IPS DF 19.7 (cell line): ENCODE measurements at regions not wholly inside any gene's neighbourhood (a gene's known extent, or its start where the extent isn't known, plus 50 kb on each side); places are given as distances from the start of the nearest gene placed in this dataset.
"Not testable (repeated sequence)": the region's sequence is repeated elsewhere in the genome, so short reads cannot be mapped to it uniquely, and the experiment has no call there.

ENCODE experiments used
- DNase-seq: peaks from one replicate; pipeline ENCODE4 v3.0.0-alpha.2; 2013; ENCODE audit warnings: low read depth, low spot score

DNA sequence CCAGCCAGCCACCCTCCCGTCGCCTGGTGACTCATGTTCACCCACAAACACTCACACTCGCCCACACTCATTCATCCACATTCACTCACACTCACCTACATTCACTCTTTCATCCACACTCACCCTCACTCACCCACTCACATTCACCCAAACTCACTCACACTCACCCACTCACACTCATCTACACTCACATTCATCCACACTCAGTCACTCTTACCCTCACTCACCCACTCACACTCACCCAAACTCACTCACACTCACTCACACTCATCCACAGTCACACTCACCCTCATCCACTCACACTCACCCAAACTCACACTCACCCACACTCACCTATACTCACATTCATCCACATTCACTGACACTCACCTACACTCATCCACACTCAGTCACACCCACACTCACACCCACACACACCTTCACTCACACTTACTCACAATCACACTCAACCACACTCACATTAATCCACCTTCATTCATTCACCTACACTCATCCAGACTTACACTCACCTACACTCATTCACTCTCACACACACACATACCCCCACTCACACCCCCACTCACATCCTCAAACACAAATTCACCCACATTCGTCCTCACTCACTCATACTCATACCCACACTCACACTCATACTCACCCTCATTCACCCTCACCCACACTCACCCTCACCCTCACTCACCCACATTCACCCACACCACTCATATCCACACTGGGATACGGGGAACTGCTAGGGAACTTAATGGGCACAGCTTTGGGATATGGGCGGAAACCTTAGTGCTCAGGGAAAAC, 2221.6 kb upstream of the AGA start:
- no peak for DNase-seq

DNA sequence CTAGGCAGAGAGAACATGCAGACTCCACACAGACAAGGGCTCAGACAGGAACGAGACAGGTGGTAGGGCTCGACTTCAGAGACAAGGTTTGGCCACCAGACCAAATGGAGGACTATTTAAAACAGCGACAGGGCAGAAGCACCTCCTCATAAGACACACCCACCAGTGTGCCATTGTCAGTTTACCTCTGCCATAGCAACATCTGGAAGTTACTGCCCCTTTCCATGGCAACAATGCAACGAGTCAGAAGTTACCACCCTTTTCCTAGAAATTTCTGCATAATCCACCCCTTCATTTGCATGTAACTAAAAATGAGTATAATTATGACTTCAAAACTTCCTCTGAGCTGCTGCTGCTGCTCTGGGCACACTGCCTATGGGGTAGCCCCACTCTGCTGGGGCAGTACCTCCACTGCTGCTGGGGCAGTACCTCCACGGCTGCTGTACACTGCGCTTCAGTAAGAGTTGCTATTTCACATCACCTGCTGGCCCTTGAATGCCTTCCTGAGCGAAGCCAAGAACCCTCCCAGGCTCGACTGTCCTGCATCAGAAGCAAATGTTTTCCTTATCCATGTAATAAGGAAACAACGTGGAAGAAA, 2222.3 kb upstream of the AGA start:
- DNase-seq: no peak

DNA sequence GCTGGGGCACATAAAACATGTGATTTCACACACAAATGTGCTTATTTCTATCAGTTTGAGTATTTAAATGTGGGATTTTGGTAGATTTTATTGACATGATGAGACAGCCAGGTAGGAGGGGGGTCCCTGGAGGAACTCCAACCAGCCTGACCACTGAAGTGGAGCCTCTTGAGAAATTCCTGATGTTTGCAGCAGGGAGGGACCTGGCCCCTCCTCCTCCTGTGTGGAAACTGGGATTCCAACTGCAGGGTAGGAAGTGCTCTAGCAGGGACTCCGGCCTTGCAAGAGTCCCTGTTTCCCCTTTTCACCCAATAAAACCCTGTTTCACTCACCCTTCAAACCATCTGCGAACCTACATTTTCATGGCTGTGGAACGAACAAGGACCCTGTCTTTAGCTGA, 2224.0 kb upstream of the AGA start:
- DNase-seq: no peak

- DNase-seq: no peak
Measured at GRCh38 chr4:179671609-179672008, 2229.4 kb upstream of the AGA start.

- no peak for DNase-seq
Measured at GRCh38 chr4:179678093-179678814, 2236.0 kb upstream of the AGA start.

GRCh38 chr4:179683661-179684060, 2241.4 kb upstream of the AGA start:
- not testable (repeated sequence) for DNase-seq

GRCh38 chr4:179692222-179692621, 2250.0 kb upstream of the AGA start:
- no peak for DNase-seq

DNA sequence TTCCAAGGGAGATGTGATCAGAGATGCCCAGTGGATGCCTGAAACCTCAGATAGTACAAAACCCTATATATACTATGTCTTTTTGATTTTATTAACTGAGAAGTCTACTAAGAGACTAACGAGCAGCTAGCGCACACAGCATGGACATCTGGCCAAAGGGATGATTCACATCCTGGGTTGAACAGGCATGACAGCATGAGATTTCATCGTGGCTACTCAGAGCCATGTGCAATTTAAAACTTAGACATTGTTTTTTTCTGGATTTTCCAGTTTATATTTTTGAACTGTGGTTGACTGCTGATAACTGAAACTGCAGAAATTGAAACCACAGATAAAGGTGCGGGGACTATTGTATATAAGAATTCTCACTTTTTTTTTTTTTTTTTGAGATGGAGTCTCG, 2252.9 kb upstream of the AGA start:
- no peak for DNase-seq

- DNase-seq: no peak
Measured at GRCh38 chr4:179698321-179698720, 2256.1 kb upstream of the AGA start.

GRCh38 chr4:179709961-179710624, 2267.9 kb upstream of the AGA start:
- peak; percentile 54 for DNase-seq

GRCh38 chr4:179719766-179720450, 2277.7 kb upstream of the AGA start:
- DNase-seq: no peak

DNA sequence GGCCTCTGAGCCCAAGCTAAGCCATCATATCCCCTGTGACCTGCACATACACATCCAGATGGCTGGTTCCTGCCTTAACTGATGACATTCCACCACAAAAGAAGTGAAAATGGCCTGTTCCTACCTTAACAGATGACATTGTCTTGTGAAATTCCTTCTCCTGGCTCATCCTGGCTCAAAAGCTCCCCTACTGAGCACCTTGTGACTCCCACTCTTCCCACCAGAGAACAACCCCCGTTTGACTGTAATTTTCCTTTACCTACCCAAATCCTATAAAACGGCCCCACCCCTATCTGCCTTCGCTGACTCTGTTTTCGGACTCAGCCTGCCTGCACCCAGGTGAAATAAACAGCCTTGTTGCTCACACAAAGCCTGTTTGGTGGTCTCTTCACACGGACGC, 2284.3 kb upstream of the AGA start:
- not testable (repeated sequence) for DNase-seq

- DNase-seq: no peak
Measured at GRCh38 chr4:179728305-179728704, 2286.1 kb upstream of the AGA start.

- not testable (repeated sequence) for DNase-seq
Measured at GRCh38 chr4:179736820-179737219, 2294.6 kb upstream of the AGA start.

- no peak for DNase-seq
Measured at GRCh38 chr4:179738822-179739221, 2296.6 kb upstream of the AGA start.

DNA sequence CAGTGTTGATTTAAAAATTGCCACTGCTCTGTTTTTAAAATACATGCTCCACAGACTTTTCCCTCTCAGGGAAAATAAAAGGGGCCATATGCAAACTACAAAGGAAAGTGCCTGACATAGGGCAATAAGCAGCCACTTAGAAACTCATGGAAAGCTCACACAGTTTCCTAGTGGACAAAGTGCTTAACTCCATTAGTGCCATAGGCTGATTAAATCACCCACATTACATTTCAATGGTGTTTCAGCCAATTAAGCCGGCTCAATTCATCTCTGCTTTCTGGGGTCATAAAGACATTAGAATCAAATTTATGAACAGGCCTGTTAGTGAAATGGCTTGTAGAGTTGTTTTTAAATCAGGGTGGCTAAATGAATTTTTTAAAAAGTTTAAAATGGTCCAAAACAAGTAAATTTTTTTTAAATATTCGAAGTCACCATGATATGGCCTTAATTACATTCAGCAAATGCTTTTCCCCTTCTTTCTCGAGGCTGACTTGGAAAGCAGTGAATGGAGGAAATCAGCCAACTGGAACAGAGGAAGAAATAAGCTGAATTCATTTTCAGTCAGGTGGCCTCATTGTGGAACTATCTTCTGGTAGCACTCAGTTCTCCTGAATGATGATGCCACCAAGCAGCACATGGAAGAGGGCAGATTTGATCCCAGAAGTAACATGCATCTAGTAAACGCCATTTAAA, 2305.1 kb upstream of the AGA start:
- no peak for DNase-seq

GRCh38 chr4:179748837-179749236, 2306.6 kb upstream of the AGA start:
- no peak for DNase-seq

DNA sequence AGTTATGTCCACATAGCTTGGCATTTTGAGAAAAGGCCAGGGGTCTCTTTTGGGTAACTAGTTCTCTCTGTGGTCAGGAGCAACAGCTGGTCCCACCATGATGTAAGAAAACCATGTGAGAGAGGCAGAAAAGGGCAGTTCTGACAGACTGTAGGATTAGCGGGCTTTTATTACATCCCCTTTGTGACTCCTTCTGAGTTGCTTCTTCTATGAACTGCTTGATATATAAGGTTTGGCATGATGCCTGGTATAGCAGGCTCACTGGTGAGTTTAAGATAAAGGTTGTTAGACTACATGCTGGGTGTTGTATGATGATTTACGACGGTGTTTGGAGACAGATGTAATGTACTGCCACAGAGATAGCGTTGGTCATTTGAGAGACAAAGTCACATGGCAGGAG, 2308.1 kb upstream of the AGA start:
- no peak for DNase-seq

GRCh38 chr4:179751669-179752068, 2309.4 kb upstream of the AGA start:
- DNase-seq: no peak

DNA sequence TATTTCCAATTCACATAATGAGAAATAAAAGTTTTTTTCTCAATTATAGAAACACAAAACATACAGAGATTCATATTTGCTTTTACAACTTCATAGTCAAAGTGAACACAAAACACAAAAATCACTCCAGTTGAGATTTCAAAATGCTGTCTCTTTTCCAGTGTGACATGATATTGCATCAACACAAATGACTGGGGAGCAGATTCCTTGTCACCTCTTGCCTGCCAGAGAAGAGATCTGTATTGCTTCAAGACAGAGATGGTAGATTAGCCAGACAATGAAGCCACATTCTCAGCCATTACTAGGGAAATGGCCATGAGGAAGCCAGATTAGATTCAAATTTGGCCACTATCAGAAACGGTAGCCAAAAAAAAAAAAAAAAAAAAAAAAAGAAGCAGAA, 2313.1 kb upstream of the AGA start:
- DNase-seq: peak; percentile 5

DNA sequence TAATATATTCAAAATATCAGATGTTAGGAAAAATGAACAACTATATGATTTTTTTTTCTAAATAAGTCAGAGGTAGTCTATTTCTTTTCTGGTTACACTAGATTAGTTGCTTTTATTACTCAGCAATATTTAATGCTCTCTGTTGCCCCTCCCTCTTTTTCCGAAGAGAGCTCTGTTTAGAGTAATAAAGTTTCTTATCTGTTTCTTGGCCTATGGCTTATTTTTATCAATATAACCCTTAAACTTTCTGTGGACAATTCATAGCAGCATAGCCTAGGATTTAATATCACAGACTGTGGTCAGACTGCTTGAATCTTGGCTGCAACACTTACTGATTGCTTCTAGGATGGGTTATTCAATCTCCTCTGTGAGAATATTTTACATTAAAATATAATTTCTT, 2315.4 kb upstream of the AGA start:
- no peak for DNase-seq
